Renal pelvis (tissue), 1 donor: ENCODE measurements at regions not wholly inside any gene's neighbourhood (a gene's known extent, or its start where the extent isn't known, plus 50 kb on each side); places are given as distances from the start of the nearest gene placed in this dataset.

Experiments
- DNase-seq: peaks from one replicate; pipeline ENCODE4 v3.0.0-alpha.2; 2013

GRCh38 chr18:25810736-25811135, 279.7 kb downstream of the SS18 start:
- no peak for DNase-seq

GRCh38 chr18:25805939-25806338, 284.5 kb downstream of the SS18 start:
- no peak for DNase-seq

GRCh38 chr18:25805323-25805722, 285.1 kb downstream of the SS18 start:
- DNase-seq: no peak

GRCh38 chr18:25799231-25799630, 291.2 kb downstream of the SS18 start:
- DNase-seq: no peak

GRCh38 chr18:25798046-25798445, 292.4 kb downstream of the SS18 start:
- DNase-seq: no peak

- DNase-seq: no peak
These were observed 295.2 kb downstream of the SS18 start for GRCh38 chr18:25795213-25795612.

- no peak for DNase-seq
These were observed 303.1 kb downstream of the SS18 start for GRCh38 chr18:25787276-25787675.

- no peak for DNase-seq
These were observed 303.7 kb downstream of the SS18 start for GRCh38 chr18:25786758-25787157.

- no peak for DNase-seq
These were observed 310.3 kb downstream of the SS18 start for GRCh38 chr18:25780105-25780504.

GRCh38 chr18:25771796-25772195, 318.6 kb downstream of the SS18 start:
- no peak for DNase-seq

- no peak for DNase-seq
These were observed 325.6 kb downstream of the SS18 start for GRCh38 chr18:25764777-25765176.

- DNase-seq: no peak
These were observed 331.3 kb downstream of the SS18 start for GRCh38 chr18:25759111-25759510.

- no peak for DNase-seq
These were observed 346.7 kb downstream of the SS18 start for GRCh38 chr18:25743646-25744151.

- no peak for DNase-seq
These were observed 351.0 kb downstream of the SS18 start for GRCh38 chr18:25739376-25739775.

- DNase-seq: no peak
These were observed 352.6 kb downstream of the SS18 start for GRCh38 chr18:25737710-25738311.

- no peak for DNase-seq
These were observed 353.9 kb downstream of the SS18 start for GRCh38 chr18:25736516-25736915.

- DNase-seq: no peak
These were observed 355.0 kb downstream of the SS18 start for GRCh38 chr18:25735459-25735858.

GRCh38 chr18:25734336-25734735, 356.1 kb downstream of the SS18 start:
- DNase-seq: no peak

GRCh38 chr18:25732862-25733261, 357.6 kb downstream of the SS18 start:
- DNase-seq: no peak

- DNase-seq: no peak
These were observed 361.3 kb downstream of the SS18 start for GRCh38 chr18:25729072-25729471.

GRCh38 chr18:25727281-25727985, 363.0 kb downstream of the SS18 start:
- DNase-seq: no peak

GRCh38 chr18:25726298-25726697, 364.1 kb downstream of the SS18 start:
- no peak for DNase-seq

GRCh38 chr18:25725501-25725900, 364.9 kb downstream of the SS18 start:
- no peak for DNase-seq

- DNase-seq: no peak
These were observed 365.4 kb downstream of the SS18 start for GRCh38 chr18:25724997-25725396.
